CD4-positive, CD25-positive, alpha-beta regulatory T cell (primary cell): ENCODE measurements at regions not wholly inside any gene's neighbourhood (a gene's known extent, or its start where the extent isn't known, plus 50 kb on each side); places are given as distances from the start of the nearest gene placed in this dataset.

Experiments used
- ATAC-seq, 2 donors: fragments of 150-1000 bp; cut with Tn5 transposase; one replicate each; pipeline ENCODE4 v1.10.0; 2021; ENCODE audit warnings: low read depth in 2 of 2, moderate number of reproducible peaks in 2 of 2, moderate library complexity in 1 of 2
- DNase-seq, 3 donors: peaks; one replicate each; pipeline versions ENCODE4 v3.0.0 to v3.0.0-alpha.2; 2012 to 2022; ENCODE audit warnings: mixed read lengths in 1 of 3
- H3K27ac ChIP-seq: one replicate; pipeline ENCODE4 v1.7.0; 2013; ENCODE audit warnings: mild to moderate bottlenecking, low read length; ENCODE audit not compliant: insufficient read depth, poor library complexity, severe bottlenecking
- H3K27me3 ChIP-seq: one replicate; pipeline ENCODE4 v1.7.0; 2013; ENCODE audit warnings: low read length; ENCODE audit not compliant: control insufficient read depth, insufficient read depth
- H3K36me3 ChIP-seq: one replicate; pipeline ENCODE4 v1.7.0; 2013; ENCODE audit warnings: mild to moderate bottlenecking, low read length, moderate library complexity; ENCODE audit not compliant: control insufficient read depth, insufficient read depth
- H3K4me1 ChIP-seq: 2 replicates; pipeline ENCODE4 v1.7.0; 2013; ENCODE audit warnings: mild to moderate bottlenecking, low read length; ENCODE audit not compliant: insufficient read depth, control insufficient read depth, poor library complexity, severe bottlenecking
- H3K4me3 ChIP-seq: one replicate; pipeline ENCODE4 v1.7.0; 2013; ENCODE audit warnings: low read depth, mild to moderate bottlenecking, low read length, moderate library complexity
- H3K9me3 ChIP-seq, 2 experiments: 1 replicate in 1 of 2; 2 replicates in 1 of 2; pipeline ENCODE4 v1.7.0; 2013; ENCODE audit warnings: low read length in 2 of 2, mild to moderate bottlenecking in 1 of 2, moderate library complexity in 1 of 2; ENCODE audit not compliant: control insufficient read depth in 2 of 2
- H3K27ac Mint-ChIP-seq, 3 donors: one replicate each; pipeline ENCODE4 v1.8.0; 2020 to 2022; ENCODE audit warnings: mild to moderate bottlenecking in 3 of 3, mixed read lengths in 3 of 3, moderate library complexity in 2 of 3
- H3K27me3 Mint-ChIP-seq: one replicate; pipeline ENCODE4 v1.8.0; 2022; ENCODE audit warnings: mild to moderate bottlenecking, mixed read lengths
- H3K36me3 Mint-ChIP-seq: one replicate; pipeline ENCODE4 v1.8.0; 2020; ENCODE audit warnings: mixed read lengths
- H3K4me1 Mint-ChIP-seq, 4 donors: one replicate each; pipeline ENCODE4 v1.8.0; 2020 to 2022; ENCODE audit warnings: mixed read lengths in 4 of 4, mild to moderate bottlenecking in 1 of 4
- H3K4me3 Mint-ChIP-seq, 4 donors: one replicate each; pipeline ENCODE4 v1.8.0; 2020 to 2022; ENCODE audit warnings: mild to moderate bottlenecking in 4 of 4, mixed read lengths in 4 of 4, moderate library complexity in 3 of 4
- H3K9me3 Mint-ChIP-seq, 7 donors: one replicate each; pipeline ENCODE4 v1.8.0; 2020 to 2022; ENCODE audit warnings: mixed read lengths in 7 of 7, mild to moderate bottlenecking in 3 of 7, moderate library complexity in 2 of 7

- H3K27me3 Mint-ChIP-seq: no peaks in the 10 kb centered on the region
- Histone ChIP-seq H3K27me3 (no peaks in the 10 kb centered on the region), H3K27ac (no peak overlapping the region), H3K9me3 (no peaks in the 10 kb centered on the region), H3K4me3 (no peak overlapping the region), H3K36me3 (no peaks in the 10 kb centered on the region), H3K4me1 (no peaks in the 10 kb centered on the region)
- H3K4me1 Mint-ChIP-seq: peaks cover 0 to 3% (median 0%) of the 10 kb centered on the region in 4 donors
- ATAC-seq: no peak
- H3K27ac Mint-ChIP-seq: no peak overlapping the region
- DNase-seq: no peak
- H3K9me3 Mint-ChIP-seq: peaks cover 0 to 1% (median 0%) of the 10 kb centered on the region in 7 donors
- H3K4me3 Mint-ChIP-seq: no peak overlapping the region
- H3K36me3 Mint-ChIP-seq: no peaks in the 10 kb centered on the region
These were observed 213.4 kb upstream of the DMAC1 start for GRCh38 chr9:8012986-8013385.

- H3K27me3 ChIP-seq: no peaks in the 10 kb centered on the region
- Mint-ChIP-seq H3K27ac (no peak overlapping the region), H3K9me3 (peaks cover 0 to 1% (median 0%) of the 10 kb centered on the region in 7 donors), H3K4me1 (peaks cover 0 to 3% (median 0%) of the 10 kb centered on the region in 4 donors), H3K36me3 (no peaks in the 10 kb centered on the region), H3K4me3 (no peak overlapping the region), H3K27me3 (no peaks in the 10 kb centered on the region)
- no peaks in the 10 kb centered on the region for H3K4me1 ChIP-seq
- no peaks in the 10 kb centered on the region for H3K9me3 ChIP-seq
- DNase-seq: no peak
- no peak overlapping the region for H3K4me3 ChIP-seq
- no peak overlapping the region for H3K27ac ChIP-seq
- H3K36me3 ChIP-seq: no peaks in the 10 kb centered on the region
- no peak for ATAC-seq
These were observed 212.4 kb upstream of the DMAC1 start for GRCh38 chr9:8011974-8012373.

- no peak overlapping the region for H3K27ac Mint-ChIP-seq
- DNase-seq: no peak
- peaks cover 5% of the 10 kb centered on the region for H3K27me3 Mint-ChIP-seq
These were observed 197.0 kb upstream of the DMAC1 start for GRCh38 chr9:7996558-7996957.

GRCh38 chr9:7988644-7989280 is 189.2 kb upstream of the DMAC1 start:
- Mint-ChIP-seq H3K4me3 (peak overlapping the region in 1 of 4 donors; percentile 19), H3K27me3 (peaks cover 13% of the 10 kb centered on the region), H3K27ac (peak overlapping the region in 1 of 3 donors; percentile 15), H3K4me1 (peaks cover 0 to 13% (median 8%) of the 10 kb centered on the region in 4 donors), H3K9me3 (peaks cover 0 to 2% (median 0%) of the 10 kb centered on the region in 7 donors), H3K36me3 (no peaks in the 10 kb centered on the region)
- ATAC-seq (no peak), DNase-seq (no peak)
- Histone ChIP-seq H3K4me3 (no peak overlapping the region), H3K36me3 (no peaks in the 10 kb centered on the region), H3K4me1 (peaks cover 3% of the 10 kb centered on the region), H3K27me3 (peaks cover 2% of the 10 kb centered on the region), H3K9me3 (no peaks in the 10 kb centered on the region), H3K27ac (no peak overlapping the region)

More at GRCh38 chr9:7996558-7996957, 197.0 kb upstream of the DMAC1 start:
- Mint-ChIP-seq H3K4me3 (no peak overlapping the region), H3K36me3 (no peaks in the 10 kb centered on the region), H3K9me3 (peaks cover 0 to 3% (median 0%) of the 10 kb centered on the region in 7 donors), H3K4me1 (peaks cover 0 to 3% (median 0%) of the 10 kb centered on the region in 4 donors)
- H3K9me3 ChIP-seq: no peaks in the 10 kb centered on the region
- peaks cover 2% of the 10 kb centered on the region for H3K27me3 ChIP-seq
- H3K36me3 ChIP-seq: no peaks in the 10 kb centered on the region
- no peak for ATAC-seq
- H3K27ac ChIP-seq: no peak overlapping the region
- H3K4me3 ChIP-seq: no peak overlapping the region
- H3K4me1 ChIP-seq: no peaks in the 10 kb centered on the region

GRCh38 chr9:7984692-7985091 is 185.1 kb upstream of the DMAC1 start:
- Mint-ChIP-seq H3K9me3 (peaks cover 0 to 1% (median 0%) of the 10 kb centered on the region in 7 donors), H3K4me1 (peaks cover 7 to 48% (median 25%) of the 10 kb centered on the region in 4 donors), H3K36me3 (no peaks in the 10 kb centered on the region), H3K27me3 (peaks cover 13% of the 10 kb centered on the region), H3K4me3 (no peak overlapping the region), H3K27ac (no peak overlapping the region)
- Histone ChIP-seq H3K9me3 (no peaks in the 10 kb centered on the region), H3K4me3 (no peak overlapping the region), H3K4me1 (peaks cover 22% of the 10 kb centered on the region), H3K27me3 (peaks cover 2% of the 10 kb centered on the region), H3K27ac (no peak overlapping the region), H3K36me3 (no peaks in the 10 kb centered on the region)
- DNase-seq (no peak), ATAC-seq (no peak)

GRCh38 chr9:7984203-7984602 is 184.6 kb upstream of the DMAC1 start:
- Histone ChIP-seq H3K9me3 (no peaks in the 10 kb centered on the region), H3K27me3 (peaks cover 2% of the 10 kb centered on the region), H3K4me1 (peaks cover 22% of the 10 kb centered on the region), H3K4me3 (no peak overlapping the region), H3K27ac (no peak overlapping the region), H3K36me3 (no peaks in the 10 kb centered on the region)
- Mint-ChIP-seq H3K9me3 (peaks cover 0 to 1% (median 0%) of the 10 kb centered on the region in 7 donors), H3K36me3 (no peaks in the 10 kb centered on the region), H3K27ac (no peak overlapping the region), H3K4me1 (peaks cover 7 to 51% (median 25%) of the 10 kb centered on the region in 4 donors), H3K27me3 (peaks cover 13% of the 10 kb centered on the region), H3K4me3 (no peak overlapping the region)
- DNase-seq (no peak), ATAC-seq (no peak)

- Mint-ChIP-seq H3K4me3 (peak overlapping the region in 1 of 4 donors; percentile 70), H3K4me1 (peaks cover 7 to 50% (median 28%) of the 10 kb centered on the region in 4 donors), H3K9me3 (peaks cover 0 to 1% (median 0%) of the 10 kb centered on the region in 7 donors), H3K27ac (peak overlapping the region; percentile 80 to 97 (median 86)), H3K27me3 (peaks cover 13% of the 10 kb centered on the region), H3K36me3 (no peaks in the 10 kb centered on the region)
- Histone ChIP-seq H3K4me1 (peaks cover 25% of the 10 kb centered on the region), H3K4me3 (peak overlapping the region; percentile 54), H3K27ac (no peak overlapping the region), H3K27me3 (peaks cover 2% of the 10 kb centered on the region), H3K9me3 (no peaks in the 10 kb centered on the region), H3K36me3 (no peaks in the 10 kb centered on the region)
- ATAC-seq (no peak), DNase-seq (no peak)
These were observed 183.9 kb upstream of the DMAC1 start for GRCh38 chr9:7983490-7983889.

GRCh38 chr9:7982907-7983306 is 183.3 kb upstream of the DMAC1 start:
- peak overlapping the region; percentile 44 for H3K27ac ChIP-seq
- no peaks in the 10 kb centered on the region for H3K9me3 ChIP-seq
- Mint-ChIP-seq H3K27ac (peak overlapping the region; percentile 70 to 97 (median 86)), H3K27me3 (peaks cover 14% of the 10 kb centered on the region), H3K36me3 (no peaks in the 10 kb centered on the region), H3K9me3 (peaks cover 0 to 1% (median 0%) of the 10 kb centered on the region in 7 donors), H3K4me1 (peaks cover 10 to 56% (median 32%) of the 10 kb centered on the region in 4 donors), H3K4me3 (peak overlapping the region in 3 of 4 donors; percentile 7 to 73 (median 70))
- H3K4me3 ChIP-seq: peak overlapping the region; percentile 54
- no peaks in the 10 kb centered on the region for H3K27me3 ChIP-seq
- H3K4me1 ChIP-seq: peaks cover 31% of the 10 kb centered on the region
- peak in 1 of 3 donors; percentile 69 for DNase-seq
- ATAC-seq: peak in 1 of 2 donors; percentile 28
- no peaks in the 10 kb centered on the region for H3K36me3 ChIP-seq
